ENCODE measurements at regions not wholly inside any gene's neighbourhood (a gene's known extent, or its start where the extent isn't known, plus 50 kb on each side); places are given as distances from the start of the nearest gene placed in this dataset.

DNA sequence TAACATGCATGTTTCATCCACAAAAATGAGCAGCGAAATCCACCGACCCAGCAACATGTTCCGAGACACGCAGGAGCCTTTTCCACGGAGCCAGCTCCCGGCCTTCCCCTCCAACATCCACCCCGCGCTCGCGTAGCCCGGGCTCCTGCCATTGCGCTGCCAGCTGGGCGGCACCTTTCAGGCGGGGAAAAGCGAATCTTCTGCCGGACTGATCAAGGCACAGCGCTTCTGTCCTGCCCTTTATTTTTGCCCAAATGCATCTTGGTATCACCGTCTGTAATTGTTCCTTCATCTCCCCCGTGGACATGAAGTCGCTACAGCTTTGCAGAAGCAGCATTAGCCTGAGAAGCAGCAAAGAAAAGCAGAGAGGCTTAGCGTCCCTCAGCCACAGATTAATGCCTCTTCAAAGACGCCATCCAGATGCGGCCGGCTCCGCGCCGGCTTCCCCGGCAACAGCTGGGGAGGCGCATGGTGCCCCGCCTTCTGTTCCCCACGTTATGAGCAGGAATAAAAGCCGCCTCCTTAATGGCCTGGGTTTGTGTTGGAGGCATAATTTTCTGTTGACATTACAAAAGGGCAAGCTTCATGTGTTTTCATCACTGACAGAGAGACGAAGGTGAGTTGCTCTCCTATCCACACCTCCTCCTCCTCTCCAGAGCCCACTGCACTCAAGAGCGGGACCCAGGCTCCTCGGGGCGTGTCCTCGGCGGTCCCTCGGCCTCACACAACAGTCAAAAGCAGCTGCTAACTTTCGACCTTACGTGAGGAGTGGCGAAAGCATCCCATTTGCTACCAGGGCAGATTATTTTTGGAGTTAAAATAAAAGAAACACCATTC is 122.1 kb upstream of the SALL3 start:
- ATAC-seq (ENCODE audit: low FRiP score) = no peak
- no peak for DNase-seq (ENCODE audit: low spot score)
- TF ChIP-seq, protein P1, sequence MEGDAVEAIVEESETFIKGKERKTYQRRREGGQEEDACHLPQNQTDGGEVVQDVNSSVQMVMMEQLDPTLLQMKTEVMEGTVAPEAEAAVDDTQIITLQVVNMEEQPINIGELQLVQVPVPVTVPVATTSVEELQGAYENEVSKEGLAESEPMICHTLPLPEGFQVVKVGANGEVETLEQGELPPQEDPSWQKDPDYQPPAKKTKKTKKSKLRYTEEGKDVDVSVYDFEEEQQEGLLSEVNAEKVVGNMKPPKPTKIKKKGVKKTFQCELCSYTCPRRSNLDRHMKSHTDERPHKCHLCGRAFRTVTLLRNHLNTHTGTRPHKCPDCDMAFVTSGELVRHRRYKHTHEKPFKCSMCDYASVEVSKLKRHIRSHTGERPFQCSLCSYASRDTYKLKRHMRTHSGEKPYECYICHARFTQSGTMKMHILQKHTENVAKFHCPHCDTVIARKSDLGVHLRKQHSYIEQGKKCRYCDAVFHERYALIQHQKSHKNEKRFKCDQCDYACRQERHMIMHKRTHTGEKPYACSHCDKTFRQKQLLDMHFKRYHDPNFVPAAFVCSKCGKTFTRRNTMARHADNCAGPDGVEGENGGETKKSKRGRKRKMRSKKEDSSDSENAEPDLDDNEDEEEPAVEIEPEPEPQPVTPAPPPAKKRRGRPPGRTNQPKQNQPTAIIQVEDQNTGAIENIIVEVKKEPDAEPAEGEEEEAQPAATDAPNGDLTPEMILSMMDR (IDR thresholded peaks at IDR 0.05) = no peak

DNA sequence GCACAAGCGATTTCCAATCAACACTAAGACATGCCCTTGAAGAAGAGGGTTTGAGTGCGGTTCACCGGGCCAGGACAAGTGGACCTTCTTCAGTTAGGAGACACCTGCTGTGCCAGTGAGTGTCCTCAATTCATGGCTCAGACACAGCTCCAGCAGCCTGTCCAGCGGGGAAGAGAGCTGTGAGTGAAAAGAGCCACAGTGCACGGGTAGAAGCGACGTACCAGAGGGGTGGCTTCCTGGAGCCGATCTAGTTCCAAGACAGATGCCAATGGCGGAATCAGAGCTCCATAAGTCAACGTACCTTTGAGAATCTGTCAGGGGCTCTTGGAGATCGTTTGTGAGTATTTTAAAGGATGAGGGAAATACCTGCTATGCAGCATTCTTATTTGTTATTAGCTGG is 119.9 kb upstream of the SALL3 start:
- ATAC-seq (ENCODE audit: low FRiP score) = no peak
- TF ChIP-seq, protein P1 (IDR thresholded peaks at IDR 0.05) = no peak
- DNase-seq (ENCODE audit: low spot score) = no peak

DNA sequence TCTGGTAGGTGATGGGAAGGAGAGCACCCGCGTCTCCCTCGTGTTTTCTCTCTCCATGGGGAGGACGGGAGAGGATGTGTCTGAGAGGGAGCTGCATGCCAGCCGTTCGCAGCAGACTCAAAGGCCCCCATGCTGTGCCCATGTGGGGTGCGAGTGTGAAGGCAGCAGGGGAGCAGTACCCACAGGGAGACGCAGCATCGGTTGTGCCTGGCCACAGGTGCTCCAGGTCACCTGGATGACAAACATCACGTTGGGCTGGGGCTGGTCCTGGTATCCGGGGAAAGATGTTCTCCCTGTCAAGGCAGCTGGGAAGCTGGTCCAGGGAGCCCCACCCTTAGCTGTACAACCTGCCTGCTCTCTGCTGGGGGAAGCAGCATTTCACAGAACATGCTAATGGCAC is 119.5 kb upstream of the SALL3 start:
- ATAC-seq (ENCODE audit: low FRiP score) = no peak
- TF ChIP-seq, protein P1 (IDR thresholded peaks at IDR 0.05) = no peak
- no peak for DNase-seq (ENCODE audit: low spot score)

DNA sequence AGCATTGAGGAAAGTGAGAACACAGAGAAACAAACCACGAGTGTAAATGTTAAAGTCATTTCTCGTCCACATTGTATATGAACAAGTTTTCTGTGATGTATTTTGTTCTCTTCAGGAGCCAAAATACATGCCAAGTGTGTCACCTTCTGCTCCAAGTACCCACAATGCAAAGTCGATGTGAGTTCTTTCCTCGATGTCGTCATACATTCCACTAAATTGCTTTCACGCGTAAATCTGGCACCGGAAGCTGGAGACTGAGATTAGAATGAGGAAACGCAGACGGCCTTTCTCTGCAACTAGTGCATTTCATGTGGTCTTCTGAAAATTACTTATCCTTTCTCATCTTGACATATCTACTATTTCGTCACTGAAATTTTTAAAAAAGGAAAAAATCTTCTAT is 118.5 kb upstream of the SALL3 start:
- no peak for DNase-seq (ENCODE audit: low spot score)
- TF ChIP-seq, protein P1 (IDR thresholded peaks at IDR 0.05) = no peak
- ATAC-seq (ENCODE audit: low FRiP score) = no peak

DNA sequence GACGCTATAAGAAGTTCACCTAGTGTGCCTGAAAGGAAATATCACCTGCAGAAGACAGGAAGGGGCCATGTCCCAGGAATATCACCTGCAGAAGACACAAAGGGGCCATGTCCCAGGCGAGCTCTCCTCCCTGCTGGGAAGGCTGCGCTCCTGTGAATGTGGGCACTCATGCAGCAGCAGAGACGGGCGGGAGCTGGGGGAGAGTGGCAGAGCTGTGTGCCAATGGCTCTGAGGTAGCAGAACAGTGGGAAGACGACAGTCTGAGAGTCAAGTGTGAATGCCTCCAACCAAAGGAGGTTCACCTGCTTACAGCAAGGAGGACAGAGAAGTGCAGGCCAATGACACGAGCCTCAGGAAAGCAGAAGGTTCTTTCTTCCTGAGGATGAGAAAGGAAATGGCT is 117.9 kb upstream of the SALL3 start:
- DNase-seq (ENCODE audit: low spot score) = no peak
- ATAC-seq (ENCODE audit: low FRiP score) = no peak
- TF ChIP-seq, protein P1 (IDR thresholded peaks at IDR 0.05) = no peak

DNA sequence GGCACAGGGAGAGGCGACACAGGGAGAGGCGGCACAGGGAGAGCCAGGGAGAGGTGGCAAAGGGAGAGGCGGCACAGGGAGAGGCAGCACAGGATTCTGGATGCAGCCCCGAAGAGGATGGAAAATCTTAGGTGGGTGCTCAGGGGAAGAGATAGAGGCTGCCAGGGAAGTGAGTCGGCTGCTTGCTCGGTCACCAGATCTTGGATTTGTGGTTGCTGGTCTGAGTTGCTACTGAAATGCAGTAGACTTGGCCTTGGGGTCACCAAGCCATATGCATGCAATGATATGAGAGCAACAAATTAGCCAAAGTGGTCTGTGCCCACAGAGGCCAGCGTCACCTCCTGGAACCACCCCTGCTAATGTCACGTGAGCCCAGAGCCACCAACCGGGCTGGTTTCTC is 117.2 kb upstream of the SALL3 start:
- no peak for ATAC-seq (ENCODE audit: low FRiP score)
- TF ChIP-seq, protein P1 (IDR thresholded peaks at IDR 0.05) = no peak
- DNase-seq (ENCODE audit: low spot score) = no peak

DNA sequence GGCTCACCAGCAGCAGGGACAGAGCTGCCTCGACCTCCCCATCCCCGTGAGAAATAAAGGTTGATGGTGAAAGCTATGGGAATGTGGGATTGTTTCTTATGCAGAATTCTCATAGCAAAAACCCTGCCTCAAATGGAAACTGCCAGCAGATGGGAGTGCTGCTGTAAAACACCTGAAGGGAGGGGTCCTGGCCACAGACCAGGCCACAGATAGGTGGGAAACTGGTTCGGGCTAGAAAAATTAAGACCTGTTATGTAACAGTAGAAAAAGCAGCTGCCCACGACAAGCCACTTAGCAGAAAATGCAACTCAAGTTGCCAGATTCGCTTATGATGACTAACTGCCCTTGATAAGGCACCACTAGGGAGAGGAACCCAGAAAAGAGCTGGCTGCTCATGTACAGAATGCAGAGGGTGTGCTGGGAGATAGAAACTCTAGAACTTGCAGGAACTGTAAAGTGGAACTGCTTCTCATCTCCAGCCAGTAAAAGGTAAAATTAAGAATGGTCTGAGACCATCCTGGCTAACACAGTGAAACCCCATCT is 114.5 kb upstream of the SALL3 start:
- TF ChIP-seq, protein P1 (IDR thresholded peaks at IDR 0.05) = no peak

More for the DNA sequence above, 114.5 kb upstream of the SALL3 start:
- ATAC-seq (ENCODE audit: low FRiP score) (no peak), DNase-seq (ENCODE audit: low spot score) (no peak)

All from omental fat pad (tissue), 3 donors.